ENCODE measurements at regions not wholly inside any gene's neighbourhood (a gene's known extent, or its start where the extent isn't known, plus 50 kb on each side); places are given as distances from the start of the nearest gene placed in this dataset.

GRCh38 chr5:176730815-176731475, 79.4 kb upstream of the UNC5A start:
- TF ChIP-seq CTCF (conservative IDR thresholded peaks at IDR 0.05) (no peak), EZH2 (IDR thresholded peaks at IDR 0.05; ENCODE audit: low read depth) (no peak)
